ENCODE measurements at regions not wholly inside any gene's neighbourhood (a gene's known extent, or its start where the extent isn't known, plus 50 kb on each side); places are given as distances from the start of the nearest gene placed in this dataset.

GRCh38 chr12:77601069-77601468, 229.6 kb upstream of the NAV3 start:
- no peak for DNase-seq (ENCODE audit: low read depth)
- TF ChIP-seq, protein P1, sequence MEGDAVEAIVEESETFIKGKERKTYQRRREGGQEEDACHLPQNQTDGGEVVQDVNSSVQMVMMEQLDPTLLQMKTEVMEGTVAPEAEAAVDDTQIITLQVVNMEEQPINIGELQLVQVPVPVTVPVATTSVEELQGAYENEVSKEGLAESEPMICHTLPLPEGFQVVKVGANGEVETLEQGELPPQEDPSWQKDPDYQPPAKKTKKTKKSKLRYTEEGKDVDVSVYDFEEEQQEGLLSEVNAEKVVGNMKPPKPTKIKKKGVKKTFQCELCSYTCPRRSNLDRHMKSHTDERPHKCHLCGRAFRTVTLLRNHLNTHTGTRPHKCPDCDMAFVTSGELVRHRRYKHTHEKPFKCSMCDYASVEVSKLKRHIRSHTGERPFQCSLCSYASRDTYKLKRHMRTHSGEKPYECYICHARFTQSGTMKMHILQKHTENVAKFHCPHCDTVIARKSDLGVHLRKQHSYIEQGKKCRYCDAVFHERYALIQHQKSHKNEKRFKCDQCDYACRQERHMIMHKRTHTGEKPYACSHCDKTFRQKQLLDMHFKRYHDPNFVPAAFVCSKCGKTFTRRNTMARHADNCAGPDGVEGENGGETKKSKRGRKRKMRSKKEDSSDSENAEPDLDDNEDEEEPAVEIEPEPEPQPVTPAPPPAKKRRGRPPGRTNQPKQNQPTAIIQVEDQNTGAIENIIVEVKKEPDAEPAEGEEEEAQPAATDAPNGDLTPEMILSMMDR (conservative IDR thresholded peaks at IDR 0.05; ENCODE audit: low read depth, low read length), result no peak
- no peak overlapping the region for H3K4me3 ChIP-seq (ENCODE audit: low read length)

DNA sequence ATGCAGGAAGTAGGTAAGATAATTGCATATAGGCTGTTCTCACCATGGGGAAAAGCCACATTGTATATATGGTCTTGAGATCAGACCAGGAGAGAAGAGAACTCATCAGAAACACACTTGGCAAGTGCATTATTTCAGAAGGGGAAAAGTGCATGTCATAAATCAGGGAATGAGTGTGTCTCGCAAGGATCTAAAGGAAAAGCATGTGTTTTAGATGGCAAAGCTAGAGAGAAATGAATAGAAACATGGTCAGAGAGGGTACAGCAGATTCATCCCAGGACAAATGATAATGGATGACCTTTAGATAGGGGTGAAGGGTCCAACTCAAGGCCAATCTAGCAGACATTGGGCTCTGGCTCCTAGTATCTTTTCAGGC, 230.2 kb upstream of the NAV3 start:
- no peak overlapping the region for H3K4me3 ChIP-seq (ENCODE audit: low read length)
- DNase-seq (ENCODE audit: low read depth), result no peak
- TF ChIP-seq, protein P1 (conservative IDR thresholded peaks at IDR 0.05; ENCODE audit: low read depth, low read length), result no peak

DNA sequence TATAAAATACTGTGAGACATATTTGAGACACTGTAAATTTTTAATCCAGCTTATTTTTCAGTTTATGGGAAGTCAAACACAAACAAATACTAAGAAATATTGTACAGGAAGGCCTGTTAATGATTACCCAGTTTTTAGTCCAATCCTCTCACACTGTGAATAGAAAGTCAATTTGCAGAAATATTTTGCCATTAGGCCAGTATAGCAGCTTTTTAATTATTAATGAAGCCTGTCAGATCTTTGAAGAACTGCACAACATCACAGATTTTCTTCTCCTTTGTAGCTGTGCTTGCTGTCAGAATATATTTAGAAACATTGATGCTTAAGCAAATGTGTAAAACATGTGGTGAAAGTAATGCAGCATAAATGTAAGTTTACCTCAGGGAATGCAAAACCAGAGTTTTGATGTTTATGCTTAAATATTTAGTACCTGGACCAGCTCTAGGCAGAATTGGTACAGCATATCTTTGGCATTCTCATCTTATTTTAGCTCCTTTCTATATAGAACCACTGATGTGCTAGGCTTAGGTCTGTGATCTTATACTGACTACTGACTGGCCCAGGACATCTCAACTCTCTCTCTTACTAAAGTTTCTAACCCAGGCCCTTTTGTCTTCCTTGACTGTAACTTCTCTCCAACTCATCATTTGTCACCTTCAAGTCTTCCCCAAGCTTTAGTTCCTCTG, 230.8 kb upstream of the NAV3 start:
- H3K4me3 ChIP-seq (ENCODE audit: low read length), result no peak overlapping the region
- DNase-seq (ENCODE audit: low read depth), result no peak
- TF ChIP-seq, protein P1 (conservative IDR thresholded peaks at IDR 0.05; ENCODE audit: low read depth, low read length), result no peak

DNA sequence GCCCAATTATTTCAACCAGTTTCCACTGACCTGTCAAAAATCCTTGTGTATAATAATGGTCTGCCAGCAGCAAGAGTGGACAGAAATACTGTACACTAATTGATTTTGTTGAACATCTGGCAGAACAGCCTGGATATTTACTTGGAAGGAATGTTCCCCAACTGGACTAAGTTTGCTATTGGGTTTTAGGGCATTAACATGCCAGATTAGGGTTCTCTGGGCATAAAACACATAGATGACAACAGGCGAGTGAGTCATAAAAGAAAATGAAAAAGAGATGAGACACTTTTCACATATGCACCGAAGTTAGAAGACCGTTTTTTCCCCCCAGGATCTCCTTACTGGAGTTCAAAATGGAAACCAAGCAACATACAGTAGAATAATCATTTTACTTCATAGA, 236.3 kb upstream of the NAV3 start:
- no peak overlapping the region for H3K4me3 ChIP-seq (ENCODE audit: low read length)
- DNase-seq (ENCODE audit: low read depth), result no peak
- TF ChIP-seq, protein P1 (conservative IDR thresholded peaks at IDR 0.05; ENCODE audit: low read depth, low read length), result no peak

DNA sequence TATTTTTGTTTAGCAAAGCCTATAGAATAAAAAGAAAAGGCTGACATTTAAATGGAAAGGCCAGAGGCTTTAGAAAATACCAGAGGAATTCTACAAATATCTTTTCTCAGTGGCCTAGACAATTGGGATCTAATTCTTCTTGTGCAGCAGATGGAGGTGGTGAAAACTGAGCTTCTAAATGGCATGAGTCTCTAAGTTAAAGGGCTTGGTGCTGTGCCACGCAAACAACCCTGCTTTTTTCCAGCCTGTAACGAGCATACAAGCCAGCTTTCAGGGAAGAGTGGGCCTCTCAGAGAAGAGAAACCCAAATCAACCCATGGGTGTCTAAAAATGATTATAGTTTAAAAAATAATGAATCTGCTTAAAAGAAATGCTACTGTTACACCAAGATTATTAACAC, 237.9 kb upstream of the NAV3 start:
- no peak for DNase-seq (ENCODE audit: low read depth)
- TF ChIP-seq, protein P1 (conservative IDR thresholded peaks at IDR 0.05; ENCODE audit: low read depth, low read length), result no peak
- H3K4me3 ChIP-seq (ENCODE audit: low read length), result no peak overlapping the region

DNA sequence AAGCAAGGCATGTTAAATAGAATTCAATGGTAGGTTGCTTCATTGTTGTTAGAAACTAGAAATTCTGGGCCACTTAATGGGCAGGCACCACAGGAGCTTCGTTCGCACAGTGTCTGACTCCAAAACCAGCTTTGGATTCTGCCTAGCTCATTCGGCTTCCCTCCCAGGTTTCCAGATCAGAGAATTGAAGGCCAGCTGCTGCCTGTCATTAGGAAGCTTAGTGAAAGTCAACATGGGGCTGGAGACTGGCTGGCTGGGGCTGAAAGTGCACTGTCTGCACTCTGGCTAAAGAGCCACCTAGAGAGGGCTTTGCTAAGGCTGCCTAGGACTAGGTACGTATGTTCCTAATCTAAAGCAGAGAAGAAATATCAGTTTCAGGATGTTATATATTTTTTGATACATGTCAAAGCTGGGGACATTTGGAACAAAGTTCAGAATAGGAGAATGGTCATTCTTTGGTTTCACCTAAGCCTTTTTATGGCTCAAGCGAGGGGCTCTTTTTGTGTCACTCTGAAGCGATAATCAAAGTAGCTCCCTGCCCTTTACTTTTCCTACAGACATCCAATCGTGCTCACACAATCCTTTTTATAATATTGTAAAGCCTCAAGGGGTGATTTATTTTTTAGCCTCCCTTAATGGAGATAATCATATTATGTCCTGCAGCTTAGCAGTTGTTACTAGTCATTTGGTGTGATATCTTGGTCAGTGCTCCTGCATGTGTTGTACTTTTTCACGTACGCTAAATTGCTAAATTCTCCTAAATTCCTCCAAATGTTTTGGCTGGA, 238.5 kb upstream of the NAV3 start:
- DNase-seq (ENCODE audit: low read depth), result no peak
- H3K4me3 ChIP-seq (ENCODE audit: low read length), result no peak overlapping the region
- TF ChIP-seq, protein P1 (conservative IDR thresholded peaks at IDR 0.05; ENCODE audit: low read depth, low read length), result no peak

- DNase-seq (ENCODE audit: low read depth), result no peak
- TF ChIP-seq, protein P1 (conservative IDR thresholded peaks at IDR 0.05; ENCODE audit: low read depth, low read length), result no peak
- H3K4me3 ChIP-seq (ENCODE audit: low read length), result no peak overlapping the region
These were observed 240.4 kb upstream of the NAV3 start for GRCh38 chr12:77590306-77590705.
